Lung (tissue), 11 donors: ENCODE measurements at regions not wholly inside any gene's neighbourhood (a gene's known extent, or its start where the extent isn't known, plus 50 kb on each side); places are given as distances from the start of the nearest gene placed in this dataset.
A peak's percentile ranks its signal among the peaks of the same experiment; 100 is the strongest.

Experiments used
- ATAC-seq: fragments of 200-7000 bp; cut with Tn5 transposase; one replicate; pipeline ENCODE4 v1.9.1; 2020; ENCODE audit warnings: moderate number of reproducible peaks; ENCODE audit not compliant: insufficient read depth, low FRiP score
- DNase-seq, 3 donors: peaks; one replicate each; pipeline ENCODE4 v3.0.0-alpha.2; 2013 to 2017
- H3K27ac ChIP-seq, 2 donors: one replicate each; pipeline ENCODE4 v1.5.1; 2013; ENCODE audit warnings: mild to moderate bottlenecking in 2 of 2, moderate library complexity in 2 of 2, control low read depth in 1 of 2, inconsistent platforms in 1 of 2, low read depth in 1 of 2, low read length in 1 of 2
- H3K27me3 ChIP-seq, 3 donors: one replicate each; pipeline ENCODE4 v1.5.1; 2013; ENCODE audit warnings: low read length in 2 of 3; ENCODE audit not compliant: control insufficient read depth in 3 of 3, insufficient read depth in 3 of 3
- H3K36me3 ChIP-seq, 4 donors: one replicate each; pipeline ENCODE4 v1.5.1; 2013; ENCODE audit warnings: low read length in 4 of 4, mild to moderate bottlenecking in 1 of 4, moderate library complexity in 1 of 4; ENCODE audit not compliant: control insufficient read depth in 4 of 4, insufficient read depth in 4 of 4
- H3K4me1 ChIP-seq, 5 donors: one replicate each; pipeline ENCODE4 v1.5.1; 2013; ENCODE audit warnings: low read length in 5 of 5, mild to moderate bottlenecking in 2 of 5, moderate library complexity in 1 of 5; ENCODE audit not compliant: control insufficient read depth in 5 of 5, insufficient read depth in 5 of 5
- H3K4me3 ChIP-seq: one replicate; pipeline ENCODE4 v1.5.1; 2013; ENCODE audit warnings: mild to moderate bottlenecking, control low read depth, moderate library complexity
- H3K9ac ChIP-seq, 2 donors: one replicate each; pipeline ENCODE4 v1.5.1; 2013; ENCODE audit warnings: low read length in 2 of 2, control low read depth in 1 of 2; ENCODE audit not compliant: insufficient read depth in 1 of 2
- H3K9me3 ChIP-seq, 4 donors: one replicate each; pipeline ENCODE4 v1.5.1; 2013; ENCODE audit warnings: low read length in 3 of 4, mild to moderate bottlenecking in 1 of 4, moderate library complexity in 1 of 4; ENCODE audit not compliant: control insufficient read depth in 4 of 4, insufficient read depth in 3 of 4
- CTCF ChIP-seq: IDR thresholded peaks from 2 replicates; pipeline ENCODE4 v1.5.1; 2012; ENCODE audit warnings: mild to moderate bottlenecking; ENCODE audit errors: control extremely low read depth, extremely low read depth
- WGBS, 2 donors: extraction: QIAGEN DNeasy Blood & Tissue Kit; methylation state at CpG; one replicate each; pipeline ENCODE4 v1.1.7; 2013; 5-methylcytosine and 5-hydroxymethylcytosine counted together
- donor health status: control.
- donor health status: control.
- donor health status: Bipolar disorder and iron deficiency.
- donor health status: healthy.
- donor health status: DM: yes; HTN: yes; CAD: no.

DNA sequence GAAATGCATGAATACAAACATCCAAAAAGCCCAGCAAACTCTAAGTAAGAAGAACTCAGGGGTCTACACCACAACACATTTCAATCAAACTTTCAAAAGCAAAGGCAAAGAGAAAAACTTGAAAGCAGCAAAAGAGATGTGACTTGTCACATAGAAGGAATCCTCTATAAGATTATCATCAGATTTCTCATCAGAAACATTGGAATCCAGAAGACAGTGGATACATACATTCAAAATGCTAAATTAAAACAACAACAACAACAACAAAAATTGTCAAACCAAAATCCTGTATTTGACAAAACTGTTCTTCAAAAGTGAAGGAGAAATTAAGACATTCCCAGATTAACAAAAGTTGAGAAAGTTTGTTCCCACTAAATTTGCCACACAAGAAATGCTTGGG lies 362.7 kb downstream of the ZNF608 start:
- TF ChIP-seq CTCF = no peak

GRCh38 chr5:124377386-124377785 lies 369.1 kb downstream of the ZNF608 start:
- Histone ChIP-seq H3K4me3 (no peak overlapping the region), H3K4me1 (peaks cover 0 to 3% (median 0%) of the 10 kb centered on the region in 5 donors), H3K9me3 (peaks cover 0 to 2% (median 0%) of the 10 kb centered on the region in 4 donors), H3K27ac (no peak overlapping the region), H3K9ac (no peak overlapping the region), H3K27me3 (no peaks in the 10 kb centered on the region), H3K36me3 (no peaks in the 10 kb centered on the region)
- WGBS, 2 donors = 98 to 100% methylated on average over 1 of the region's 1 CpG
- TF ChIP-seq CTCF = no peak
- DNase-seq (no peak), ATAC-seq (no peak)

More for the DNA sequence above, 362.7 kb downstream of the ZNF608 start:
- Histone ChIP-seq H3K27ac (no peak overlapping the region), H3K36me3 (no peaks in the 10 kb centered on the region), H3K9ac (no peak overlapping the region), H3K27me3 (no peaks in the 10 kb centered on the region), H3K4me1 (no peaks in the 10 kb centered on the region), H3K9me3 (peaks cover 0 to 18% (median 6%) of the 10 kb centered on the region in 4 donors), H3K4me3 (no peak overlapping the region)
- DNase-seq (no peak), ATAC-seq (no peak)

DNA sequence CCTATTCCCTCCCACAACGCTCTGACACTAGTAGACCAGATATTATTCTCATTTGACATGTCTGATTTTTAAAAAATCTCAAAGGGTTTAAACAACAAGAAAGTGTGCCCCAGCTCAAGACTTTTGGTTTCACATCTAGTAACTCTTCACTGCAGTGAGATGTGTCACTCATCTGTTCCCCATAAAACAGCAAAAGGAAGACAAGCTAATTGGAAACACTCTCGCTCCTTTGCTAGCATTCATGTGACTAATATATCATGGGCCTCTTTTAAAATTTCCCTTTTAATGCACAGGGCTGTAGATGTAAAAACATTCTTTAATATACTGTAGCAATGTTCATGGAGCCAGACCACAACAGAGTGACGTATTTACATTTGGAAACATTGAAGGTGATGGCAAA lies 372.6 kb downstream of the ZNF608 start:
- DNase-seq (no peak), ATAC-seq (no peak)
- 93 to 94% methylated on average over 3 of the region's 3 CpGs for whole genome bisulfite sequencing, 2 donors
- no peak for TF ChIP-seq CTCF
- H3K9ac ChIP-seq = no peak overlapping the region
- peaks cover 0 to 21% (median 5%) of the 10 kb centered on the region in 5 donors for H3K4me1 ChIP-seq
- H3K4me3 ChIP-seq = no peak overlapping the region
- H3K27me3 ChIP-seq = no peaks in the 10 kb centered on the region
- no peaks in the 10 kb centered on the region for H3K36me3 ChIP-seq
- no peaks in the 10 kb centered on the region for H3K9me3 ChIP-seq
- no peak overlapping the region for H3K27ac ChIP-seq

- DNase-seq = peak; percentile 18 to 55 (median 43)
- Histone ChIP-seq H3K4me1 (peaks cover 0 to 21% (median 5%) of the 10 kb centered on the region in 5 donors), H3K27me3 (no peaks in the 10 kb centered on the region), H3K9ac (no peak overlapping the region), H3K9me3 (no peaks in the 10 kb centered on the region), H3K36me3 (no peaks in the 10 kb centered on the region), H3K4me3 (no peak overlapping the region), H3K27ac (no peak overlapping the region)
- no peak for ATAC-seq
- WGBS, 2 donors = 87 to 90% methylated on average over 4 of the region's 4 CpGs
- no peak for TF ChIP-seq CTCF
Observed at GRCh38 chr5:124372457-124372856, 374.0 kb downstream of the ZNF608 start.
